ENCODE measurements at regions not wholly inside any gene's neighbourhood (a gene's known extent, or its start where the extent isn't known, plus 50 kb on each side); places are given as distances from the start of the nearest gene placed in this dataset.

GRCh38 chr15:52925130-52925529 is 135.0 kb upstream of the ONECUT1 start:
- Mint-ChIP-seq H3K27me3 (no peaks in the 10 kb centered on the region), H3K36me3 (ENCODE audit: low read depth) (no peaks in the 10 kb centered on the region), H3K4me1 (ENCODE audit: low read depth) (no peaks in the 10 kb centered on the region), H3K4me3 (no peak overlapping the region), H3K9me3 (no peaks in the 10 kb centered on the region), H3K27ac (no peak overlapping the region)
- intact Hi-C loops (cut with micrococcal nuclease), result no loop called here

GRCh38 chr15:52924630-52925029 is 134.5 kb upstream of the ONECUT1 start:
- intact Hi-C loops (cut with micrococcal nuclease), result no loop called here
- Mint-ChIP-seq H3K27me3 (no peaks in the 10 kb centered on the region), H3K9me3 (no peaks in the 10 kb centered on the region), H3K4me3 (no peak overlapping the region), H3K27ac (no peak overlapping the region), H3K4me1 (ENCODE audit: low read depth) (no peaks in the 10 kb centered on the region), H3K36me3 (ENCODE audit: low read depth) (no peaks in the 10 kb centered on the region)

DNA sequence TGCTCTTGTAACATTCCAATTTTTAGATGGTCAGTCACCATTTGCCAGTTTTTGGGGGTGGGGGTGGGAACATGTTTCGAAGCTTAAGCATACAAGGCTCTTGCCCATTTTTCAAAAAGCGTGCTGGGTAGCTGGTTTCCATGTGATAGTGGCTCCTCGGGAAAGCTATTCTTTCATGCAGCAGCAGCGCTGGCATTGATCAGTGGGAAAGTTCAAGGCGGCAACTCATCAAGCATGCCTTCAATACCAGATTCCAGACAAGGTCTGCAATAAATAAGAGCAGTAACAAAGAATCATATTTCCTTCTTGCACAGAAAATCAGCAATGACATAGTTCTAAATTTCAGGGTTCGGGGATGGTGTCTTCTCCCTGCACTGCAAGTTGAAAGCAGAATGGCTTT is 133.5 kb upstream of the ONECUT1 start:
- H3K4me3 Mint-ChIP-seq, result no peak overlapping the region
- no peak overlapping the region for H3K27ac Mint-ChIP-seq
- H3K36me3 Mint-ChIP-seq (ENCODE audit: low read depth), result no peaks in the 10 kb centered on the region
- intact Hi-C loops (cut with micrococcal nuclease), result no loop called here
- H3K9me3 Mint-ChIP-seq, result no peaks in the 10 kb centered on the region
- no peaks in the 10 kb centered on the region for H3K27me3 Mint-ChIP-seq
- no peaks in the 10 kb centered on the region for H3K4me1 Mint-ChIP-seq (ENCODE audit: low read depth)

- Mint-ChIP-seq H3K4me3 (no peak overlapping the region), H3K36me3 (ENCODE audit: low read depth) (no peaks in the 10 kb centered on the region), H3K27ac (no peak overlapping the region), H3K9me3 (no peaks in the 10 kb centered on the region), H3K27me3 (no peaks in the 10 kb centered on the region), H3K4me1 (ENCODE audit: low read depth) (no peaks in the 10 kb centered on the region)
- intact Hi-C loops (cut with micrococcal nuclease), result no loop called here
Measured at GRCh38 chr15:52922871-52923270, 132.7 kb upstream of the ONECUT1 start.

GRCh38 chr15:52912172-52912571 is 122.0 kb upstream of the ONECUT1 start:
- Mint-ChIP-seq H3K4me1 (ENCODE audit: low read depth) (no peaks in the 10 kb centered on the region), H3K9me3 (no peaks in the 10 kb centered on the region), H3K27me3 (no peaks in the 10 kb centered on the region), H3K4me3 (no peak overlapping the region), H3K27ac (no peak overlapping the region), H3K36me3 (ENCODE audit: low read depth) (no peaks in the 10 kb centered on the region)
- intact Hi-C loops (cut with micrococcal nuclease), result no loop called here

- Mint-ChIP-seq H3K27ac (no peak overlapping the region), H3K4me3 (no peak overlapping the region), H3K9me3 (peaks cover 6% of the 10 kb centered on the region), H3K4me1 (ENCODE audit: low read depth) (no peaks in the 10 kb centered on the region), H3K36me3 (ENCODE audit: low read depth) (no peaks in the 10 kb centered on the region), H3K27me3 (no peaks in the 10 kb centered on the region)
- intact Hi-C loops (cut with micrococcal nuclease), result no loop called here
Measured at GRCh38 chr15:52893338-52893737, 103.2 kb upstream of the ONECUT1 start.

- no peak overlapping the region for H3K4me3 Mint-ChIP-seq
- H3K27ac Mint-ChIP-seq, result no peak overlapping the region
Measured at GRCh38 chr15:52879904-52880303, 89.8 kb upstream of the ONECUT1 start.

DNA sequence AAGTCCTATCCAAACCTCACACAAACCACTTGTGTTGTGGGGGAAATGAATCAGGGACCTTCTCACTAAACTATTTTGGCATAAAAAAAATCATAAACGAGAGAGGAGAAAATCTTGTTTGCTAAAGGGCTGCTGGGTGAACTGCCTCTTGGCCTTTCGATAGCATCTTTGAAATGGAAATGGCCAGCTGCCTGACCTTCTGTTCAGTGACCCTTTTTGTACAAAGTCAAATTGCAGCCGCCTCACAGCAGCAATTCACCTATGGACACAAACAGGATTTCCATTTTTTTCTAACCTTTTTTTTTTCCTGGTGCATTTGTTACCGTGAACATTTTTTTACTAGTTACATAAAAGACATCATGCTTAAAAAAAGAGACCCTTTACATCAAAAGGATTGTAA is 89.0 kb upstream of the ONECUT1 start:
- intact Hi-C loops (cut with micrococcal nuclease), result no loop called here
- Mint-ChIP-seq H3K27ac (no peak overlapping the region), H3K9me3 (no peaks in the 10 kb centered on the region), H3K4me3 (no peak overlapping the region), H3K4me1 (ENCODE audit: low read depth) (no peaks in the 10 kb centered on the region), H3K27me3 (peaks cover 3% of the 10 kb centered on the region), H3K36me3 (ENCODE audit: low read depth) (no peaks in the 10 kb centered on the region)

More at GRCh38 chr15:52879904-52880303, 89.8 kb upstream of the ONECUT1 start:
- Mint-ChIP-seq H3K4me1 (ENCODE audit: low read depth) (no peaks in the 10 kb centered on the region), H3K27me3 (peaks cover 3% of the 10 kb centered on the region), H3K36me3 (ENCODE audit: low read depth) (no peaks in the 10 kb centered on the region), H3K9me3 (no peaks in the 10 kb centered on the region)
- intact Hi-C loops (cut with micrococcal nuclease), result no loop called here

DNA sequence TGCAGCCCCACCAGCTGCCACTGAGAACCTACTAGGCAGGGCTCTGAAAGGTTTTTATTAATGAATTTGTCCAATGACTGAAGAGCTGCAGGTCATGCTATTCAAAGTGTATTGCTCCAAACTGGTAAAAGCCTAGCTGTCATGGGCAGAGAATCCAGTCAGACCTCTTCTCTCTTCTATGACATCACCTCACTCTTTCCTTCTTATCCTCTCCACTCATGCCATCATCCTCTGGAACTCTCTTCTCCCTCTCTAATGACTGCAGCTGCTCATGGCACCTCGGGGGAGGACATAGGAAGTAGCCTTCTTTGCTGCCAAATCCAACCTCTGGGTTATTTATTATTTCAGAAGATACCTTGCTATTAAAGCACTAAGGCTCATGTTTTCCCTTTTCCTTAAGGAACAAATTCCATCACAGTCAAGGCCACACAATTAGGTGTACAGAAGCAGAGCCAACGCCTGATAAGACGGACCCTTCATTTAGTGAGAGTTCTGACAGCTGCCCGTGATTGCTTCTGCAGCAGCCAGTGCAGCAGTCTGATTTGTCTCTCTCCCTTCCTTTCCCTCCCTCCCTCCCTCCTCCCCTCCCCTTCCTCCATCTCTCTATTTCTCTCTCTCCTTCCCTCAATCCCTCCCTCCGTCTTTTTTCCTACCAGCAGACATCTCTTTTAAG is 87.0 kb upstream of the ONECUT1 start:
- peaks cover 3% of the 10 kb centered on the region for H3K27me3 Mint-ChIP-seq
- H3K27ac Mint-ChIP-seq, result no peak overlapping the region
- H3K4me1 Mint-ChIP-seq (ENCODE audit: low read depth), result no peaks in the 10 kb centered on the region
- H3K36me3 Mint-ChIP-seq (ENCODE audit: low read depth), result no peaks in the 10 kb centered on the region
- intact Hi-C loops (cut with micrococcal nuclease), result no loop called here
- no peaks in the 10 kb centered on the region for H3K9me3 Mint-ChIP-seq
- no peak overlapping the region for H3K4me3 Mint-ChIP-seq

DNA sequence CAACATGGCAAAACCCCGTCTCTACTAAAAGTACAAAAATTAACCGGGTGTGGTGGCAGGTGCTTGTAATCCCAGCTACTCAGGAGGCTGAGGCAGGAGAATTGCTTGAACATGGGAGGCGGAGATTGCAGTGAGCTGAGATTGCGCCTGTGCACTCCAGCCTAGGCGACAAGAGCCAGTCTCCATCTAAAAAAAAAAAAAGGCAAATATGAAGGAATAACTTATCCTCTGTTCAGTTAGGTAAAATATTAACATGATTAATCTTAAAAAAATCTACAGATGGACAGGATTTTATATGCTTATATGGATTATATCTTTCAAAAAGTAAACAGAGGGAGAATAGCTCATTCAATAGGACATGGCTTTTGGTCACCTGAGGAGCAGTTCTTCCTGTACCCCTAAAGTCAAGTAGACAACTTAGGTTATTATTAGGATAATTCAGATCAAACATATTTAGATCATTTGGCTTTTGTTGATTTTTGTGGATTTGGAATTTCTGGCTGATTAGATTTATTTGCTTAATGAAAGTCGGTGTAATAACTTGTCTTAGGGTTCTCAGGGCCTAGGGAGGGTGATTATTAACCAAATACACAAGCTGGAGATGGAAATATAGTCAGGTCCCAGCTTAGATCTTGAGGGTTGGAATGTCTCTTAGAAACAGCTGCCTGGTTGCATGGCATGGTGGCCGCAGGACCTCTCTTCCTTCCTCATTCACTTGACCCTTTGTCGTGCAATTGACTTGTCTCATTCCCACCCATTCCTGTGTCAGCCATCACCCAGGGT is 82.1 kb upstream of the ONECUT1 start:
- Mint-ChIP-seq H3K4me1 (ENCODE audit: low read depth) (no peaks in the 10 kb centered on the region), H3K27me3 (no peaks in the 10 kb centered on the region), H3K27ac (no peak overlapping the region), H3K36me3 (ENCODE audit: low read depth) (no peaks in the 10 kb centered on the region), H3K4me3 (no peak overlapping the region), H3K9me3 (peaks cover under 1% of the 10 kb centered on the region)
- intact Hi-C loops (cut with micrococcal nuclease), result no loop called here

GRCh38 chr15:52870015-52870414 is 79.9 kb upstream of the ONECUT1 start:
- H3K9me3 Mint-ChIP-seq, result peaks cover 9% of the 10 kb centered on the region
- H3K4me1 Mint-ChIP-seq (ENCODE audit: low read depth), result no peaks in the 10 kb centered on the region
- H3K4me3 Mint-ChIP-seq, result no peak overlapping the region
- intact Hi-C loops (cut with micrococcal nuclease), result no loop called here
- no peaks in the 10 kb centered on the region for H3K36me3 Mint-ChIP-seq (ENCODE audit: low read depth)
- no peaks in the 10 kb centered on the region for H3K27me3 Mint-ChIP-seq
- H3K27ac Mint-ChIP-seq, result no peak overlapping the region

- H3K36me3 Mint-ChIP-seq (ENCODE audit: low read depth), result no peaks in the 10 kb centered on the region
- H3K4me1 Mint-ChIP-seq (ENCODE audit: low read depth), result no peaks in the 10 kb centered on the region
- H3K9me3 Mint-ChIP-seq, result peaks cover 15% of the 10 kb centered on the region
- intact Hi-C loops (cut with micrococcal nuclease), result no loop called here
- no peak overlapping the region for H3K27ac Mint-ChIP-seq
- H3K27me3 Mint-ChIP-seq, result no peaks in the 10 kb centered on the region
- no peak overlapping the region for H3K4me3 Mint-ChIP-seq
Measured at GRCh38 chr15:52866698-52867097, 76.6 kb upstream of the ONECUT1 start.

GRCh38 chr15:52862677-52863076 is 72.5 kb upstream of the ONECUT1 start:
- peaks cover 15% of the 10 kb centered on the region for H3K9me3 Mint-ChIP-seq
- H3K4me3 Mint-ChIP-seq, result no peak overlapping the region
- intact Hi-C loops (cut with micrococcal nuclease), result no loop called here
- no peaks in the 10 kb centered on the region for H3K36me3 Mint-ChIP-seq (ENCODE audit: low read depth)
- H3K4me1 Mint-ChIP-seq (ENCODE audit: low read depth), result no peaks in the 10 kb centered on the region
- H3K27ac Mint-ChIP-seq, result no peak overlapping the region
- no peaks in the 10 kb centered on the region for H3K27me3 Mint-ChIP-seq

DNA sequence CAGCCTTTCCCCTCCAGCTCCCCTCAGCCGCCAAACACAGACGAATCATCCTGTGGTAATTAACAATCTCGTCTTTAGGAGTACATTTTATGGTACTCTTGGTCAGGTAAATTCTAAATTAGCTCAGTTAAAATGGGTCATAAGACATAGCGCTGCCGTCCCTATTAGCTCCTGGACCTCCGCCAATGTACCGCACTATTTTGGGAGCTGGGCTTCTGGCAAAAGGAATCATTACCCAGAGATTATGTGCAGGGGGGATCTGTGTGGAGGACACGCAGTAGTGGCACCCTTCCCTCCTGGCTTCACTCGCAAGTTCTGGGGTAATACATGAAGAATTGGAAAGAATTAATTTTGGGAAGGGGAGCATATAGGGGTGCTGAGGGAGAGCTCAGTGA is 68.6 kb upstream of the ONECUT1 start:
- Mint-ChIP-seq H3K27ac (no peak overlapping the region), H3K9me3 (no peaks in the 10 kb centered on the region), H3K4me1 (ENCODE audit: low read depth) (no peaks in the 10 kb centered on the region), H3K36me3 (ENCODE audit: low read depth) (no peaks in the 10 kb centered on the region), H3K4me3 (no peak overlapping the region), H3K27me3 (peaks cover 2% of the 10 kb centered on the region)
- intact Hi-C loops (cut with micrococcal nuclease), result no loop called here
